HG02884 (cell line): ENCODE measurements at regions not wholly inside any gene's neighbourhood (a gene's known extent, or its start where the extent isn't known, plus 50 kb on each side); places are given as distances from the start of the nearest gene placed in this dataset.
A peak's percentile ranks its signal among the peaks of the same experiment; 100 is the strongest.

Experiments
- ATAC-seq: cut with Tn5 transposase; IDR thresholded peaks from one replicate; pipeline ENCODE4 v1.9.1; 2021; ENCODE audit warnings: mild to moderate bottlenecking, moderate library complexity; ENCODE audit not compliant: unreplicated experiment

DNA sequence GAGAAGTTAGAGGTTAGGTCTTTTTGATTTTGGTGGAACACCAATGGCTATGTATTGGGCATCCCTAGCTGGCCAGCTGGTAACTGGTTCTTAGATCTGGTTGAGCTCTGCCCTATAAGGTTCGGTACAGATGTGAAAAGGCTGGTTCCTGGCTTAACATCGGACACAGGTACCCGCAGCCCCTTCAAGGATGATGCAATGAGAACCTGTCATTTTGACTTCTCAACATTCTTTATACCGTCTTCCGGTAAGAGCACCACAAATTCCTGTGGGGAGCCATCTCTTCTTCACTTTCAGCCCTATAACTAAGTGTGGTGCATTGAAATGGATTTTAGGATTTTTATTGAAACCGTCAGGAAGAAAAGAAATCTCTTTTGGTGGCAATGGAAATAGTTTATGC, 222.8 kb downstream of the ADAMTS9 start:
- no peak for ATAC-seq

DNA sequence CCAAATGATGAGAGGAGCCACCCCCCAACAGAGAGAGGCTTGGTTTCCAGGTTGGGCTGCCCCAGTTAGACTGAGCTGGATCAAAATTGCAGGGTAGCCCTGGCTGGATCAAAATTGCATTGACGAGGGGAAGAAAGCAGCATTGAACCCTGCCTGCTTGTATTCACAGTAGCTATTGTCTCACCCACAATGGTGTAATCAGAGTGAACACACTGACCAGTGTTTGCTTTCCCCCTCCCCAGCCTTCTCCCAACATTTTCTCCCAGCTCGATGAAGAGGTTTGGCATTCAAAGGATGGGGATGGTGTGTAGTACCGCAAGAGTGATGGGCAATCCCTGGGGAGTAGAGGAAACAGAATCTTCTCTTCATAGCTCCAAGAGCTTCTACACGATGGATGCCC, 223.8 kb downstream of the ADAMTS9 start:
- ATAC-seq, result no peak

DNA sequence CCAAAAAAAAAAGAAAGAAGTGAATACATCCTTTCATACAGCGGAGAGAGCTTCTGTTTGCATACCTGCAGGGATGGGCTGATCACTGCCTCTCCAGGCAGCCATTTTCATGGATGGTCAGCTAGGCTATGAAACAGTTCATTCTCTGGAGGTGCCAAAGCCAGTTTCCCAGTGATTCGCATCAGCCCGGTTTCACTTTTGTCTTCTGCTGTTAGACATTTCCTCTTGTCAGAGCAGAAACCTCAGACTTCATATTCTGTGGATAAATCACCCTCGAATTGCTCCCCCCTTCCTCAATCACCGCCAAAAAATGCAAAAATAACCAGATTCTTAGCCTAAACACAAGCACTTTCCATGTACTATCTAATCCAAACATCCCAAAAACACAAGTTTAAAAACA, 225.6 kb downstream of the ADAMTS9 start:
- no peak for ATAC-seq

DNA sequence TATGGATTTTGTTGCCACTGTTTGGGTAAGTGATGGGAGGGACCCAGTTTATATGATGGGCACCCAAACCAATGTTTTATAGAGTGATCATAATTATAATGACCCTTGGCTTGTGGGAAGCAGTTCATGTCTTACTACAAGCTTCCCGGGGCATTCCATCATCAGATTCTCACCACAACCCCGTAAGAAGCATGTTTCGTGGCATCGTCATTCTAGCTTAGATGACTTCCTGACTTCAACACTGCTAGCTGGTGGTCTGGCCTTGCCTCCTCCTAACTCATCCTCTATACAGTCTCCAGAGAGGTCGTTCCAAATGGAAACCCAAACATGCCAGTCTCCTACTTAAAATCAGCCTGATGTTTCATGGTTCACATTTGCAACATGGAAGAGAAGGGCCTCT, 226.9 kb downstream of the ADAMTS9 start:
- ATAC-seq, result no peak

DNA sequence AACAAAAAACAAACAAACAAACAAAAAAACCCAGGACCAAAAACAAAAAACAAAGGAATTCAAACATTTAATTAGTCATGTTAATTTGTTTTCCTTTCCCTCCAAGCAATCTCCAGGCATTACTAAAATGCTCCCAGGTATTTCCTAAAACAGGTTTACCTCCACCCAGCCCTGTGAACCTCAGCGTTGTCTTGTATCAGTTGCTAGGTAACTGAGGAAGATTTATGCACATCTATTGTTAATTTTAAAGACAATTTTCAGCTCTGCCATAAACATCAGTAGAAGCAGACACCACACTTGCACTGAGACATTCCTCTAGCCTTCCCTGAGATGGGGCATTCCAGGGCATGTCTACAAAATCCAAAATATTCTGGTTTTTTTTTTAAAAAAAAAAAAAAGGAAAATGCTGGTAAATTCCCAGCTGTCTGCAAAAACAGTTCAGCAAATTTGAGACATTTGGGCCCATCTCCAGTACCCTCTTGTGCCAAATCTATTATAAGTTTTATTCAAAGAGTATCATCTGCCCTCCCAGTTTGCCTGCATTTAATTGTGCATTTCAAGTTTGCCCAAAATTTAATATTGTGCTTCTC, 227.6 kb downstream of the ADAMTS9 start:
- no peak for ATAC-seq

DNA sequence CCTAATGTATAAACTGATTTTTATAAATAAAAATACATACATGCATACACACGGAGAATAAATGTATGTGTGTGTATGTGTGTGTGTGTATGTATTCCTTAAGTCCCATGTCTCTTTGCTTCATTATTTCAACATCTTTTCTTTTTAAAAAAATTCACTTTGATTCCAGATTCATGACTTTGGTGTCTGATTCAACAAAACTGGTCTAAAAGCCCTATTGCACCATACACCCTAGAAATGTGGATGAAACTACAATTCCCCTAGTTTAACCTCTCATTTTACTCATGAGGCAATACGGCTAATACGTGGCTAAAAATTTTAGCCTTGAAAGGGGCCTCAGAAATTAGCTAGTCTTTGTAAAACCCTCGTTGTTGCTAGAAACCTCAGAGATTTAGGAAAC, 228.1 kb downstream of the ADAMTS9 start:
- ATAC-seq, result no peak

DNA sequence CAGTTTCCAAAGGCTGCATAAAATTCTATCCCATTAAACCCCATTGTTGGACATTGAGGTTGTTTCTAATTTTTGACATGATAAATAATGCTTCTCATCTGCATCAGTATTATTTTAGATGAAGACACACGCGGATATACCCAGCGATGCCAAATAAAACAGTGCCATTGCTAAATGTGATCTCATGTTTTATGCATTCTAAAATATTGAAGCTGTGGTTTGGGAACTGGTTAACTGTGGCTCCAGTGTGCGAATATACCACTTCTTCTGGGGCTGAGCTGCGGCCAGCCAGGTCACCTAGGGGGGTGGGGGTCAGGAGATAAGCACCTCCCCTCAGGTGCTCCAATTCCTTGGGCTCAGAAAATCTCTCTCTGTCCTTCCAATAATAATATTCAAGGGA, 230.0 kb downstream of the ADAMTS9 start:
- no peak for ATAC-seq

DNA sequence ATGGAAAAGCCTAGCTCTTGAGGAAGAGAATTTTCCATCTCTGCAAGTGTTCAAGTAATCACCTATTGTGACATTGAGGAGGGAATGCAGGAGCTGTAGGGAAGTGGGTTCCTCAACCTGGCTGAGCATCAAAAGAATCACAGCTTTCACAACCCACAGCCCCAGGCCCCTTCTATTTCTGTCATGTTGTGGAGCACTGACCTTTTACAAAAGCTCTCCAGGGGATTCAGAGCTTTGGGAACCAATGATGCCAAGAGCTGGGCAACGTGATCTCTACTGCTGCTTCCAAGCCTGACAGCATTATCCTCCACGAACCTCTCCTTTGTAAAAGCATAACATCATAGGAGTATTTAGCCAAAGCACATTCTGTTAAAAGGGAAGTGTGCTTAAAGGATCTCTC, 231.1 kb downstream of the ADAMTS9 start:
- ATAC-seq, result no peak

DNA sequence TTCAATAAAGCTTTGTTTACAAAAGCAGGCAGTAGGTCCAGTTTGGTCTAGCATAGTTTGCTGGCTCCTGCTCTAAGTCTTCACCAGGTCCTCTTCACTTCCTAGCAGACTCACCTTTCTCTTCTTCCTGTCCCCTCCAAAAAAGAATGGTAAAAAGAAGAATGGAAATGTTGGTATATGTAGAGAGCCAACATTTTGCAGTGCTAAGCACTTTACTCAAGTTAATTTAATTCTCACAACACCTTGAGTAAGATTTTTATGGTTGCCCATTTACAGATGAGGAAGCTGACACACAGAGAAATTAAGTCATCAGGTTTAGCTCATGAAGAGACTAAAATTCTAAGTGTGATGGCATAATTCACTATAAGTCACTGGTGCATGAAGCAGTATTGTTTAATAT, 230.1 kb upstream of the PRICKLE2 start:
- ATAC-seq, result no peak

DNA sequence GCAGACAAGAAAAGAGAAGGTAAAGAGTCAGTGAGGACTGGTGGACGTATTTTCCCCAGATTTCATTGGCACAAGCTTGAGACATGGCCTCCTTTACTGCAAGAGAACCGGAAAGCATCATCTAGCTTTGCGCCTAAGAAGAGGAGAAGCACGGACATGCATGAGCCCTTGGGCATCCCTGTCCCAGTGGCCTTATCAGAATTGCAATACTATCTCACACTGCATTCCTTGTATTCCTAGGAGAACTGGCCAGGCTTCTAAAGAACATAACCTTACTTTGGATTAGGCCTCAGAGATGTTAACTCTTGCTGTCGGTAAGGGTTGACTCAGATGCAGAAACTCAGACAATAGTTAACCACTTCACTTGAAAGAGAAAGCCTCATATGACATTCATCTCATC, 229.5 kb upstream of the PRICKLE2 start:
- ATAC-seq, result no peak

DNA sequence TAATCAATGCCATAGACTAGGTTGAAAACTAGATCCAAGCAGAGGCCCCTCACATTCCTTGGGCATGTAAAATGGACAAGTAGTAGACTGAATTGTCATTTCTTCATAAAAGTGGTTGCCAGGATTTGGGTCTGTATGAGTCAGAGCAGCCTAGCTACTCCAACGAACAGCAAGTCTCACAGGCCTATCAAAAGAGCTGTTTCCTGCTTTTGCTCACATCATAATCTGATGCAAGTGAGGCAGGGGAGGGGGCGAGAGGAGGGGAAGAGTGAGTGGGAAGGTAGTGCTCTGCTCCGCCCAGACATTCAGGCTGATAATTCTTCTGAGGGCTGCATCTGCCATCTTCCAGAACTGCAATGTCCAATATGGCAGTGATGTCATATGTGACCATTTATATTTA, 228.9 kb upstream of the PRICKLE2 start:
- no peak for ATAC-seq

DNA sequence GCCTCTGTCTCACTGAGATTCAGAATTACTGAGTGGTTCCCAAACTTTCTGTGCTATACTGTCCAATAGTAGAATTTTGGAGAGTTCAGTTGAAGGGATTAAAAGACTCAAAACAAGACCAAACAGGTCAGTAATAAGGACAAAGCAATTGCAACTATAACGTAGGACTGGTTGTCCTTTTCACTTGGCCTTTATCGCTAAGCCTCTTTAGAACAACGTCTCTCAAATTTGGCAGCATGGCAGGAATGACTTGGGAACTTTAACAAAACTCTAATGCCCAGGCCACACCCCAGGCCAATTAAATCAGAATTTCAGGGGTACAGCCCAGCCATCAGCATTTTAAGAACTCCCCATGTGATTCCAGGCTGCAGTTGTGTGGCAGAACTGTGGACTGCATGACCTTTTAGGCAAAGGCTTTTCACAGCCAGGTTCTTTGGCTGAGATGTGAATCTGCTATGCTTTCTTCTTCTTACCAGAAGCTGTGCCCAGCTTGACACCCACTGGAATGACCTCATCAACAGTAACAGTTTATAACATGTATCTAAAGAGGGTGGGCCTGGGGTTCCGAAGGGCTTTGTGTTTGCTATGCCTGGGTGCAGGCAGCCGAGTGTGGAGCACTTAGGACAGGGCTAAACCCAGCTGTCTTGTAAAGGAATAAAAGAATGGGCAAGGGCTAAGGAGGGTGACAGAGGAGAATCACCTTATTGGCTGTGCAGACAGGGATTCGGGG, 226.2 kb upstream of the PRICKLE2 start:
- no peak for ATAC-seq

DNA sequence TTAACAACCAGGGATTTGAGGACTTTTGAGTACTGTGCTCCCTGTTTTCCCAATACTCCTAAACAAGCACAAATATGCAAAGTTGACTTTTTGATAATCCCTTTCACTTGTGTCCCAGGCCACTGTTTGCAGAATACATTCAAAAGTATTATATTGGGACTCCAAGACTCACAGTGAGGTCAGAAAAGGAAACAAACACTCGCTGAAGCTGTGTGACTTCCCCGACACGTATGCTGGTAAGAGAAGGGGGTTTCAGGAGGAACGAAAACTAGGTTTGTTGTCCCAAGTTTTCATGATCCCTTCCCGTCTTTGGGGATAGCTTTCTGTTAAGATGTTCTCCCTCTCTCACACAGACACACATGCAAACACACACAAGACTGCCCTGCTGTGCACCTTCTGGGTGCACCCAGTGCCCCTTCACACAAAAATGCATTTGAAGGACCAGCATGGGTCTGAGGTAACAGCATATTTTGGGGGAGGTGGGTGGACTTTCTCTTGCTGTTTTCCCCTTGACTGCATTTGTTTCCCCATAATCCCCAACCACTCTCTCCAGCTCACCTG, 225.2 kb upstream of the PRICKLE2 start:
- ATAC-seq, result no peak

DNA sequence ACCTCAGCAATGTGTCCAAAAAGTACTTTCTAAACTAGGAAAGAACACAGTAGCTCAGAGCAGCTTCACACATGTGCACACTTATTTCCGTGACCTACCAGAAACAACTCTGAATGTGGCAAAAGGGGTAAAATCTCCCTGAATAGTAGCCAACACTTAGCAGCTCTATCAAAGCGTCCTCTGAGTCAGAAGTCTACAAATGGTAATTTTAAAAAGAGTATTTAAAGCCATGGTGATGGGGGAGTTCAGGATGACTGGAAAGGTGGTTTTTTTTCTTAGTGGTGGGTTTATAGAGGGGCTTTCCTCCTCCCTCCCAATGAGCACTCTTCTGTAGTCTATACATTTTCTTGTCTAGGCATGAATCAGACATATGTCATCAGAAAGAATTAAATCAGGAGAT, 223.8 kb upstream of the PRICKLE2 start:
- ATAC-seq, result peak; percentile 37

DNA sequence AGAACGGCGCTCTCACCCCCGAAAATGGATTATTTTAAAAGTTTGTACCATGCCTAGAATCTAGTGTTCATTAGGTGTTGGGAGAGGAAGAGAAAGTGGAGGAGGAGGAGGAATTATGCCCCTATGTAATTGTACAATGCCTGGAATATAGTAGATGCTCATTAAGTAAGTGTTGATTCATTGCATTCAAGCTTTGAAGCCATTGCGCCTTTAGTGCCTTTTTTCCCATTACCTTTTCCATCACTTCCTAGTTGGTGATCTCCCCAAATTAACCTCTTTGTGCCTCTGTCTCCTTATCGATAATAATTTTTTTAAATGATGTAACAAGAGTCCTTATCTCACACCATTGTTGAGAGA, 220.7 kb upstream of the PRICKLE2 start:
- ATAC-seq, result no peak

DNA sequence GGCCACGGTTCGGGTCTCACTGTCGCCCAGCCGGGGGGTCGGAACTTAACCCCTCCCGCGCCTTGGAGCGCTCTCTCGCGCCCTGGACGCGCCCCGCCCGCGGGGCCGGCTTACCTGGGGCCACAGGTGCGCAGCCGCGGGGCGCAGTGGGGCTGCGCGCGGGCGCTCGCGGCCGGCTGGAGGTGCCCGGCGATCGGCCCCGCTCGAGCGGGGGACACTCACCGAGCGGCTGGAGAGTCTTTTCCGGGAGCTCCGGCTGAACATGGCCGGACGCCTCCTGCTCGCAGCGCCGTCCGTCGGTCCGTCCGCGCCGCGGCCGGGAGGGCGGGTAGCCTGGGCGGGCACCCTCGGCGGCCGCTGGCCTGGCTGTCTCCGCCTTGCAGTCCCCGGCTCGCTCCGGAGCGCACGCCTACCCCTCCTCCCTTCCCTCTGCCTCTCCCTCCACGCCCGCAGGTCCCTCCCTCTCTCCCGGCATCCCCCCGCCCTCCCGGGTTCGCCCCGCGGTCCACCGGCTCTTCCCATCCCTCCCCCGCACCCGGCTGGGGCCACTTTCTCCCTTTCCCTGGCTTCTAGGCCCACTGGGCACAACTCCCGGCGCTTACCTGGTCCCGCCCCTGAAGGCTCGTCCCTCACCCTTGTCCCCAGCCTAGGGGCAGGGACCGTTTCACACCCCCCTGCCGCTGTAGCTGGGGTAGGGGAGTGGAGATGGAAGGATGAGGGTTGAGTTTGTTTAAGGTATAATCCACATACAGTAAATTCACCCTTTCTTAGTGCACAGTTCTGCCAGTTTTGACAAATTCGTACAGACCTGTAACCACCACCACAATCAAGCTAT, 220.1 kb upstream of the PRICKLE2 start:
- no peak for ATAC-seq

DNA sequence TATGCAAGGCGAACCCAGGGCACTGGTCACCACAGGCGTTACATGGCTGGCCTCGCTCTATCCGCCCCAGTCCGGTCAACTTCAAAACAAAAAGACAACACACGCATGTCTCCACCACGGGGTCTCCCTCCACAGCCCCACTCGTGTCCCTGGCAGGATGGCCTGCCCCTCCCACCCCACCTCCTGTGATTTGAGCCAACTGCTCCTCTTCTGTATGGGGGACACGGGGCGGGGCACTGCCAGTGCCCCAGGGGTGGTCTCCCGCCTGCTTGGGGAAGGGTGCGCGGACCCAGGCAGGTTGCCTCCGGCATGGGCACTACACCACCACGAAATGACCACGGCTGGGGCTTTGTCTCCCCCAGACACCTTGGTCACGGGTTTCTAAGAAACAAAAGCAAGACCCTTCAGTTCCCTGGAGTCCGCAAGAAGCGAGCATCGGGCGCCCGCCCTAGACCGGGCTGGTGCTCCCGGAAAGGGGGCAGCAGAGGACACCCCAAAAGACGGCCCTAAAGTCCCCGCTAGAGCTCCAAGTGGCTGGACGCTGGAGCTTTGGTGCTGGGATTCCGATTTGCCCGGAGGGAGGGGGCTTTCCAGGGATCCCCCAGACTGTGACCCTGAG, 219.3 kb upstream of the PRICKLE2 start:
- ATAC-seq, result no peak

DNA sequence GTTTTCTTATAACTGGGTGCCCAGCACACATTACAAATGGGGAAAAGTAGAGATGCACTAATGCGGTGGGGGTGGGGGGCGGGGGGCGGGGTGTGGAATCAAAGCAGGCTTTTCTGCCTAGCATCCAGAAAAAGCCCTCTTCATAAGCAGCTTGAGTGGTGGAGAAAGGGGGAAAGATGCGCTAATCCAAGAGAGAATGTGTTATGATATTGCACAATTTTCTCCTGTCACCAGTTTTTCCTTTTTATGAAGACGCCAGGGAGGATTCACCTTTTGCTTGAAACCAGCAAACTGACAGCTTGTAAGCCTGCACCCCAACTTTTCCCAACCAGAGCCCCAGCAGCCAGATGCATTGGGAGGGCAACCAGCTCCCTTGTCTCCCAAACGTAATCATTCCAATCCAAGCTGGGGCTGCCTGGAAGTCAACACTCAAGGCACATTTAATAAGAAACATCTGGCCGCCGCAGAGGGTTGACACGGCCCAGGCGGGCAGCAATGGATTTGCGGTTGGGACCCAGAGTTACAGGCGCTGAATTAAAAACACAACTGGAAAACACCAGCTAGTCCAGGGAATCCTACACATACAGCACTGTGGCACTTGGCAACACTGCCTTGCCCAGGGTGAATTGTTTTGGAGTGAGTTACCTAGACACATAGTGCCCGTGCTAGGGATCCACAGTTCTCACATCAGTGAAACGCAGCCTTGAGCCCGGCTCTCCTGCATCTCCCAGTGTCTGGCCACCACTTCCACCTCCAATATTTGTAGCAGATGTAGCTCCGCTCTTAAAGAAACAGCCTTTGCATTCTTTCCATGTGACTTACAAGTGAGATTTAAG, 218.5 kb upstream of the PRICKLE2 start:
- ATAC-seq, result no peak

DNA sequence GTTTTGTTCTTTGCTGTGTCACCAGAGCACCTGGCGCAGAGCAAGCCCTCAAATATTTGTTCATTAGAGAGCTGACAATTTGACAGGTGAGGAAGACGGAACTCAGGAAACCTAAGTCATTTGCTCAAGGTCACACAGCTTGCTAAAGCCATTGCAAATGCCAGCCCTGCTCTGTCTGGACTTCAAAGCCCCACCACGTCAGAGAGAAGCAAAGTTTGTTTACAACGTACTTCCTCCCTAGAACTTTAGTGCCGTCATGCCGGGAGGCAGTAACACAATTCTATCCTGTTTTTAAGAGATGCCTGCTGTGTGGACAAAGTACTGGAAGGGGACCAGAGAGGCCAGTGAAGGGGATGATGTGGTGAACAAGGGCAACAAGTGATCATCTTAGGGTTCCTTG, 216.6 kb upstream of the PRICKLE2 start:
- no peak for ATAC-seq

DNA sequence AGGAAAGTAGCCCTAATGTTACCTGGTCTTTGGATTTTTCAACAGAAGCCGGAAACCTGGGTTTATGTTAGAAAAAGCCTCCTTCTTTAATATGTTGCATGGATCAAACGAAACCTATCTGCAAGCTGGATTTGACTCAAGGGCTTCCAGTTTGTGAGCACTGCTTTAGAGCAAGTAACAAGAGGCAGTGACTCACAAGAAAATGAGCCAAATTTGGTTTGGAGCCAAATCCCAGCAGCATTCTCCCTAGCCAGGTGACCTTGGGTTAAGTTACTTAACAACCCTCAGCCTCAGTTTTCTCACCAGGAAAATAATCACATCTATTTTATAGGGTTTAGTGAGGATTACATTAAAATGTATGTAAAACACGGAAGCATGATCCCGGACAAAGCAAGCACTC, 215.2 kb upstream of the PRICKLE2 start:
- no peak for ATAC-seq

DNA sequence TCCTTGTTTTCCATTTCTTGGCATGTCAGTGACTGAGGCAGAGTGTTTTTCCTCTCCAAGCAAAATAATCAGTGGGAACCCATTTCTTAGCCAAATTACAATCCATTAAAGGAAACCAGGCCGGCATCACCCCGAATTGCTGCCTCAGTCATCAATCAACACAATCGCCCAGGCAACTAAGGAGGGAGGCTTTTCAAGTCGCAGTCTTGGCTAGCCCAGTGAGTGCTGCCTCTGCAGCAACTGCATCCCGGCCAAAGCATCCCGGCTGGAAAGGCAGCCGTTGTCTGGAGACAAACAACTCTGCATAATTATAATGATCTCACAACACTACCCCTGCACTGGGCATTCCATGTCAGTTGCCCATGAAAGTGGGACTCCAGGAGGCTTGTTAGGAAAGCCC, 213.5 kb upstream of the PRICKLE2 start:
- ATAC-seq, result no peak
